GM19238 (cell line): ENCODE measurements at regions not wholly inside any gene's neighbourhood (a gene's known extent, or its start where the extent isn't known, plus 50 kb on each side); places are given as distances from the start of the nearest gene placed in this dataset.
"Not testable (repeated sequence)": the region's sequence is repeated elsewhere in the genome, so short reads cannot be mapped to it uniquely, and the experiment has no call there.

Experiments used
- DNase-seq: peaks from one replicate; pipeline ENCODE4 v3.0.0; 2011; ENCODE audit warnings: low spot score; ENCODE audit not compliant: insufficient read length

DNA sequence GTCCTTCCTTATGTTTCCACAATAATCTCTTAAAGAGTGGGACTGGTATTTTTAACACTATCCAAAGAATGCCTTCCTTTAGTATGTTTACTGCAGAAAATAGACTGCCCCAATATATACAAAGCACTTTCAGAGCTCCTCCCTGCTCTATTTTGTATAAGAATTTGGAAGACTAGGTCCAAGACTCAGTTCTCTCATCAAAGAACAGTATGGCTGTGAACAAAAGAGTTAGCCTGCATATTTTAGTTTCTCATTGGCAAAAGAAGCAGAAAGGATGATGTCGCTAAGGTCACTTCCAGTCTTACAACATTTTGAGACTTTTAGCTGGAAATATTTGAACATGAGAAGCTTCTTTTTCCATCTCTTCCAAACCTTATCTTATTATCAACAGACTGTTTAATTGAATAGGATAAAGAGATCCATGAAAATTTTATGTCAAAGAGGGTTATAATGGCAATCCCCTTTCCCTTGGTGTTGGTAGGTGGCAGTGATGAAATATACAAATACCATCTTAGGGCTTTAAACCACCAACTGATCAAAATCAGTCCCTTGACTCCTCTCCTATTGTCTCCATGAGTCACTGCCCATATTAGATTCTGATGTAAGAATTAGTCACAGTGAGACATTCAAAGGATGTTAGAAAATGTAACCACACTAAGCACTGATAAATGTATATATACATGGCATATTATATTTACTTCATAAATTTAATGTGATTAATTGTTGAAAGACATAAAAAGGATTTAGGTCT, 266.9 kb upstream of the DSEL start:
- no peak for DNase-seq

DNA sequence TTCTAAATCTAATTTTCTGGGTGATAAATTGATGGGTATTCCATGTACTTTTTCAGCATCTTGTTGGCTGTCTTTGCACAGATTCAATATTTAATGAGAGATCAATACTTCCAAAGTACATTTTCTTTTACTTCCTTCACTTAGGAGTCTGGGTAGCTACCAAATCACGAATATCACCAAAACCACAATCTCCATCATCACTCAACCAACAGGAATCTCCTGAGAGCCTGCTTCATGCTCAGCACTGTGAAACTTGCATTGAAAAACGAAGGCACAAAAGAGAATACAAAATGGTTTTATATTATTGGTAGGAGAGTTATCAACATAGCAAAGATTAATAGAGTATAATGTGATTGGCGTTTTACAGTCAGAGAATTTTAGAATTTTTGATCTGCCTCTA, 261.5 kb upstream of the DSEL start:
- DNase-seq, result no peak

DNA sequence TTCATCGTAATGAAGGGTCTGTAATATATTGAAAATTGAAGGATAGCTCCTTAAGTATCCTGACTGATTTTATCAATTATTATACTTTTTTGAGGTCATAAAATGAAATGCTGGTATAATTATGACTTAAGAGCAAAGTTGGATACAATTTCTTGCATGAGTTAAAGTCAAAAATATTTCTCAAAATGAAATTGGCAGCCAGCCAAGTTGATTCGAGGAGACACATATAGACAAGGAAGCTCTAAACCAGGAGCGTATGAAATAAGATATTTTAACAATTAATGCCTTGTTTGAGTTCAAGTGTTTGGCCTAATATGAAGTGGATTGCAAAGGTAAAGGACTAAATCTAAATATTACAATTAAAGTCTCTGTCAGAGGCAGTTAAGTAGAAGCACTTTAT, 260.4 kb upstream of the DSEL start:
- DNase-seq, result no peak

DNA sequence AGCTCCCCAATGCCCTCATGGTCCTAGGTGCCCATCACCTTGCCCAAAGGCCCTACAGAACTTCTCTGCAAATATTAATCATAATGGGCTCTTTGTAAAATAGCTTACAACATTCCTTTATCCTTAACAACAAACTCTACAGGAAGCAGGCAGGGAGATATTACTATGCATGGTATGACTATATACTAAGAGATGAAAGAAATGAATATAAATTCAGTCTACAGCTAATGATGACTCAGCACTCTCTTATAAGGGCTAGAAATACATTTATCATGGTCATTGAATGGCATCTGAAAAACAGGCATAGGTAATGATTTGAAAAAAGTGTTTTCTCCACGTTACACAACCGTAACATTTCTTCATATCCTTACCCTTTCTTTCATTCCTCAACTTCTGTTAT, 254.8 kb upstream of the DSEL start:
- no peak for DNase-seq

DNA sequence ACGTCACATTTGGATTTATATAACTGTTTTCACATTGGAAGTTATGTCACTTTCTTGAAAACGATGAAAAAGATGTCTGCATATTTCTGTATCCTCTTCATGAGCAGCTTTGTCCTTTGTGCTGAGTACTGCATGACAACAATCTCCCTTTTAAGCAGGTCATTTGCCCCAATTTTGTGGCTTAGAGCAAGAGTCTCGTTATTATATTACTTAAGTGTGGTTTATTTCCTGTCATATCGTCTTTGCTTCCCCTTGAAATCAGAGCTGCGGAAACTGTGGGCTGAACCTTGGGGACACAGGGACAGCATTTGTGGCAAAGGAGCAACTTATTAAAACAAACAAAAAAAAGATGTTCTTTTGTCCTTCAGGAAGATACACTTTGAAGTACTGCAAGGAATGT, 254.0 kb upstream of the DSEL start:
- no peak for DNase-seq

DNA sequence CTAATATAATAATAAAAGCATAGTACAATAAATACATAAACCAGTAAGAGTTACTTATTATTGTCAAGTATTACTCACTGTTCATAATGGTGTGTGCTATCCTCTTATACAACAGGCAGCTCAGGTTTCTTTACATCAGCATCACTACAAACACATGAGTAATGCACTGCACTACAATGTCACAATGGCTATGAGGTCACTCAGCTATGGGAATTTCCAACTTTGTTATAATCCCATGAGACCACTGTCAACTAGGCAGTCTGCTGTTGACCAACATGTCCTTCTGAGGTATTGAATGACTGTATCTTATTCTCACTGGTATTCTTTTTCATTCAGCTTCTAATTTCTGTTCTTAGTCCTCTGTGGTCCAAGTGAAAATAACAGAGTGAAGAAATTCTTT, 250.4 kb upstream of the DSEL start:
- no peak for DNase-seq

DNA sequence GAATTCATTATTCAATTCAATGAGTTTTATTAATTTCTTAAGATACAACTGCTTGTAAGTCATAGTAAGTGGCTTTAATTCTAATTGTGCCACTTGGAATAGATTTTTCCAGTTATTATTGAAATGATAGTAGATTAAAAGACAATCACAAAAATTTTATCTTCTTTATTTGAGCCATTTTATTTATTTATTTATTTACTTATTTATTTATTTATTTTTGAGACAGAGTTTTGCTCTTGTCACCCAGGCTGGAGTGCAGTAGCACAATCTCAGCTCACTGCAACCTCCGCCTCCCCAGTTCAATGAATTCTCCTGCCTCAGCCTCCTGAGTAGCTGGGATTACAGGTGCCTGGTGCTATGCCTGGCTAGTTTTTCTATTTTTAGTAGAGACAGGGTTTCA, 235.7 kb upstream of the DSEL start:
- DNase-seq, result not testable (repeated sequence)

DNA sequence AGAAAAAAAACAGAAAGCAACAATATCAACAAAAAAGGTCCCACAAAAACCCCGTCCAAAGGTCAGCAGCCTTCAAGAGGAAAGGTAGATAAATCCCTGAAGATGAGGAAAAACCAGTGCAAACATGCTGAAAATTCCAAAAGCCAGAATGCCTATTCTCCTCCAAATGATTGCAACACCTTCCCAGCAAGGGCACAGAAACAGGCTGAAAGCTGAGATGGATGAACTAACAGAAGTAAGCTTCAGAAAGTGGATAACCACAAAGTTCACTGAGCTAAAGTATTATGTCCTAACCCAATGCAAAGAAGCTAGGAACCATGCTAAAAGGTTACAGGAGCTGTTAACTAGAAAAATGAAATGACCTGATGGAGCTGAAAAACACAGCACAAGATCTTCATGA, 226.4 kb upstream of the DSEL start:
- DNase-seq, result no peak

DNA sequence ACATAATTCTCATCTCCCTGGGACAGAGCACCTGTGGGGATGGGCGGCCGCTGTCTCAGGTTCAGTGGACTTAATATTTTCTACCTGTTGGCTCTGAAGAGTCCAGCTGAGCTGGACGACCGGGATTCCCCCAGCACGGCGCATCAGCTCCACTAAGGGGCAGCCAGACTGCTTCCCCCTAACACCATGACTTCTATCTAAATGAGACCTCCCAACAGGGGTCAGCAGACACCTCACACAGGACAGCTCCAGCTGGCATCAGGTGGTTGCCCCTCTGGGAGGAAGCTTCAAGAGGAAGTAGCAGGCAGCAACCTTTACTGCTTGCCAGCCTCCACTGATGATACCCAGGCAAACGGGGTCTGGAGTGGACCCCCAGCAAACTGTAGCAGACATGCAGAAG, 226.0 kb upstream of the DSEL start:
- no peak for DNase-seq

DNA sequence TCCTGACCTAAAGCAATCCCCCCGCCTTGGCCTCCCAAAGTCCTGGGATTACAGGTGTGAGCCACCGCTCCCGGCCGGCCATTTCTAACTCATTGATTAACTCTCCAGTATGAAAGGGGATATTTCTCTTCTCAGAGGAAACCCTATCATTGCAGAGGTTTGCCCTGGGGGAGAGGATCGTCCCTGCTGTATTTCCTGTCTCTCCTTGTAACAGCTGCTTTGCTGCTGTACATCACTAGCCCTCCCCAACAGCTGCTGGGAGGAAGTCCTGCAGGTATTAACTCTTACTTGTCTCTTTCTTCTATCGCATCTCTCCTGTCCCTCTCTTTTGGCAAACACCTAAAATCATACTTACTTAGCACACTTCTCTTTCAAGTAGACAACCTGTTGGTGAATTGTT, 219.0 kb upstream of the DSEL start:
- DNase-seq, result no peak

DNA sequence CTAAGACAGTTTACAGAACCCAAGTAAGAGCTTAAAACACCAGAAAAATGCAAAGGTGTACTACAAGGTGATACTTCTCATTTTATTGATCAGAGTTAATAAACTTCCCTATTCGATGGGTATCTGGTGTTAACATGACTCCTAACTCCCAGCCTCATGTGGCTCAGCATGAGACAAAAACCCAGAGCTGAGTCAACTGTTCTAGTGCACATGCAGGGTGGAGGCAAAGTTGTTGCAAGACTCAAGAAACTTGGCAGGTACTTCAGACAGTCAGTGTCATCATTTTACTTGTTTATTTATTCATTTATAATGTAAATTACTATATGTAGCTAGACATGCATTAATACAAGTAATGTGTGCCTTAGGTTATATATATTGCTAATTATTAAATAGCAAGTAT, 216.6 kb upstream of the DSEL start:
- DNase-seq, result no peak

DNA sequence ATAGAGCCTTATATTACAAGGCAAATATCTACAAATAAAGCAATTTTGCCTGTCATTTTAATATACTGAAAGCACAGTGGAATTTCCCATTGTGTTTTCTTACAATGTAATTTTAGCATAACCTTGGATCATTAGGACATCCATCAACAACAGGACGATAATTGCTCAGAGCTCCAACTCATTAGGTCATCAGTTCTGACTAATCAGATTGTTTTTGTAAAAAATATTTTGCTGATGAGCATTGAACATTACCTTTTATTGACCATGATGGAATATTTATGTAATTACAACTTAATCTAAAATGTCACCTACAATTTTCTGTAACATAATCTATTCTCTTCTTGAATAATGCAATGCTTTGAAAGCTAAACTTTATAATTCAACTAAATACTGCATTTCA, 215.3 kb upstream of the DSEL start:
- DNase-seq, result no peak

DNA sequence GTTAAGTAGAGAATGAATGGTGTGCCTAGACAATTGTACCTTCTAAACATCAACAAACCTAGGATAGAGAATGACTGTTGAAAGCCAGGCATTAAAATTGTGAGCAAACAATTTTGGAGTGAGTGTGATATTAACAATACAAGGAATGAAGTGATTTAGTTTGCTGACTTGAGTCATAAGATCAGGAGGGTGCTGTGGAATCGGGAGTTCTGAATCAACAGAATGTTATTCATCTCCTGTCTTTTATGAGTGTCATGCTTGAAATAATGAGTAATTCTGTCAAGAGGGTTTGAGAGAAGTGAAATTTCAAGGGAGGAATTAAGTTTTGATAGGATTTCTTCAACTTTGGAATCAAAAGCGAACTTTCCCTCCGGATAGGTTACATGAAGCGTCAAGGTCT, 214.4 kb upstream of the DSEL start:
- no peak for DNase-seq

DNA sequence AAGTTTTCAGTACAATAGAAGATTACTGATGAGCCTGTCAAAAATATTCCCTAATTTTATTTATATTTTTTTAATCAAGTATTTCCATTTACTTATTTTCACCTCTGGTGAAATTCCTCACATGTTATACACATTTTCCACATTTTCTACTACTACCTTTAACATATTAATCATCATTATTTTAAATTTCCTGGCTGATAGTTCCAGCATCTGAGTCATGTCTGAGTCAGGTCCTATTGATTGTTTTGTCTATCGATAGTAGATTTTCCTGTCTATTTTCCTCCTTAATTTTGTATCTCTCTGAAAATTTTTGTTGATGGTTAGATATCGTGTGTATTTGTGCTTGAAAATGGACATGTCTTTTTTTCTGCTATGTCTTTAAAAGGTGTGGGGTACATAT, 211.8 kb upstream of the DSEL start:
- no peak for DNase-seq

DNA sequence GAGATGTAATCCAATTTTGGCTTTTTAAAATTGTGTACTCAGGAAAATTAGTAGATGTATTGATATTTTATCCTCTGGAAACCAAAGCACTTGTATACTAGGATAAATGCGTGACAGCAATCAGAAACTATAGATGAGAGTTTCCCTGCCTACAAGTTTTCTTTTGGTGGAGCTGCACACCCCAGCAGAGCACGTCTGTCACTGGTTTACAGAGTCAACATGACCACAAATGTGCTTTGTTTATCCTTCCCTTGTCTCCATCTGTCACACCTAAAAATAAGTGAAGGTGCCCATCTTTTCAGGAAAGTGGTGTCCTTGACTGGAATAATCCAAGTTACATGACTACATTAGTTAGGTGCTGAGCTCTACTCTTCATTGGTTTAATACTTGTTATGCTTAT, 210.4 kb upstream of the DSEL start:
- no peak for DNase-seq

DNA sequence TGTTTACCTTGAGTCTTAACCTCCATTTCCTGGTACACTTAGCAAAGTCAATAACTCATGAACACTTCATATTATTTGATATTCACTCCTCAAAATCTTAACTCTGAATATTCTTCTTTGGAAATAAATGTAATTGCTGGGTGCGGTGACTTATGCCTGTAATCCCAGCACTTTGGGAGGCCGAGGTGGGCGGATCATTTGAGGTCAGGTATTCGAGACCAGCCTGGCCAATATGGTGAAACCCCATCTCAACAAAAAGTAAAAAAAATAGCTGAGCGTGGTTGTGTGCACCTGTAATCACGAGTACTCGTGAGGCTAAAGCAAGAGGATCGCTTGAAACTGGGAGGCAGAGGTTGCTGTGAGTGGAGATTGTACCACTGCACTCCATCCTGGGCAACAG, 201.3 kb upstream of the DSEL start:
- DNase-seq, result no peak

DNA sequence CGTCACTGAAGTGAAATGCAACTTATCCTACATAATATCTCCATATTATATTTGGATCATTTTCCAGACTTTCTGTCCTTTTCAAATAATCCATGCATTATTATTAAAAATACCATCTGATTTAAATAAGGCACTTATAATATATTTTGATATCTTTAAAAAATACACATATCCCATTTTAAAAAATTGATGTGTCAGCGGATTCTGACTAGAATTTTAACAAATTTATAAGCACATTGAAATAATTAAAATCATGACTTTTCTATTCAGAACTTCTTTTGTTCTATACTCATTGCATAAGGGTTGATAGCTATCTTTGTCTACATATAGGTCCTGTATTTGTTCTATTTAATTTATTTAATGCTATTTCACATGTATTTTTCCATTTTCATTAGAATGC, 199.0 kb upstream of the DSEL start:
- DNase-seq, result no peak

DNA sequence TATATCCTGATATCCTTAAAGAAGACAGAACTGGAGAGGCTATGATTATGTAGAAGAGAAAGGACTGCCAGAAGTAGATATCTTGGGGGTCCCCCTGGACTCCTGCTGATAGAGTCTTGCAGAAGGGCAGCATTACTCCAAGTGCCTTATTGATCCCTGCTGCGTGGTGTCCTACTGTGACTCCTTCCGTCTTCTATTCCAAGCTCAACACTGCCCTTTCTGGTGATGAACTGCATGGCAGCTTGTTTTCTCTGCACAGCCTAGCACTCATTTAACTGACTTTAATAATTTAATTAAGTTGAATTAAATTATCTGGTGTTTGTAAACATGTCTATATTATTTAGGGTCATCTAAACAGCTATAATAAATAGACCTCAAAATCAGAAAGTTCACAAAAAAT, 194.1 kb upstream of the DSEL start:
- DNase-seq, result no peak

DNA sequence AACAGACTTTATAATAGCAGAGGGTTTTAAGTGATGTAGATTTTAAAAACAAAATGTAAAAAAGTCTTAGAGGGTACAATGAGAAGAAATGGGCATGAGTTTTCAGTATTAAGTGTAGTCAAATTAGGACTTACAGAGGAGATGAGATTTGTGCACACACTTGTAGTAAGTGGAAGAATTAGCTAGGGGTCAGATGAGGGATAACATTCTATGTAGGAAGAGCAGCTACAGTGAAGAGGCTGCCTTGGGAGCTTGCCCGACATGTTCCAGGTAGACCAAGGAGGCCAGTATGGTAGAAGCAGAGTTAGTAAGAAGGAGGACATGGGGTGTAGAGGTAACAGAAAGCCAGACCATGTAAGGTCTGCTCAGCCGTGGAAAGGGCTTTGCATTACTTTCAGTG, 189.2 kb upstream of the DSEL start:
- no peak for DNase-seq

DNA sequence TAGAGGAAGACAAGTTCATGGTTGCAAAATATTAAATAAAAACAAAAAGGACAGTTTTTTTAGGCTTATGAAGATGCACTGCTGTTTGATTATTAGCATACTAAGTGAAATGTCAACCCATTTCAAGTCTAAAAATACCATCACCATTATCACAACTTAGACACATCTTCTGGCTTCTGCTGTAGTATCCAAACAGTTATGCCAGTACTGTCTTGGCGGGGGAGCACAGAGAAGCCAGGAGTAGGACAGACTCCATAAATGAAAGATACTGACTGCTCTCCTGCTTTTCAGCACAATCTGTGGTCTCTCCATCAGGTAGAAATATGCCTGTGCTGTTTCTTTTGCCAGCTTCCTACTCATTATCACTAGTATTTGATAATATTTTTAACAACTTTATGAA, 179.2 kb upstream of the DSEL start:
- DNase-seq, result no peak

DNA sequence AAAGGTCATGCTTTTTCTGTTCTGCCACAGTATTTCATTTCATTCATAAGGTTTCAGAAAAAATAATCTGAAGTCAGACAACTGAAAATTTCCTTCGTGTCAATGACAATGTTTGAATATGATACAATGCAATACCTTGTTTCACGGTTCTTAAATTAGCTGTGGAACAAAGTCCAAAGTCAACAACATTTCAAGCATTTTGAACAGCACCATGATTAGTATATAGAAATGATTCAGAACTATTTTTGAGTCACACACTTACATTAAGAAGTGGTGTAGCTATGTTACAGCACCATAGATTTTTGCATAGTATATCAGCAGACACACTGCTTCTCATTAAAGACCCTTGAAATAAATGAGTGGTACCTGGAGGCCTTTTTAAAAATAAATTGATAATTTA, 178.3 kb upstream of the DSEL start:
- DNase-seq, result no peak

DNA sequence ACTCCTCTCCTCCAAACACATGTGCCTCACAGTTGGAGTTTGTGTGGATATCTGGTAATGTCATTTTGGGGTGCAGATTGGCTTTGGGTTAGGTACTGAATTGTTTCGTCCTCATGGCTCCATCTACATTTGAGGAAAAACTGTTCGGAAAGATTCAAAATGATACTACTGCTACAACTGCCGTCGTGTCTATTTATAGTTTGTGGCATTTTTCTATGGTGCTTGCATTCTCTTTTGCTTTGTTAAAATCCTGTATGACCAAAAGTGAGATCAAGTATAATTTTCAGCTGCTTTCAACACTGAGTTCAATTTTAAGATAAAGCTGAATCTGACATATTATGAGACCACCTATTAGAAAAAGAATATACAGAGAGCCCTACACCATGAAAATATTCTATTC, 176.3 kb upstream of the DSEL start:
- DNase-seq, result no peak

DNA sequence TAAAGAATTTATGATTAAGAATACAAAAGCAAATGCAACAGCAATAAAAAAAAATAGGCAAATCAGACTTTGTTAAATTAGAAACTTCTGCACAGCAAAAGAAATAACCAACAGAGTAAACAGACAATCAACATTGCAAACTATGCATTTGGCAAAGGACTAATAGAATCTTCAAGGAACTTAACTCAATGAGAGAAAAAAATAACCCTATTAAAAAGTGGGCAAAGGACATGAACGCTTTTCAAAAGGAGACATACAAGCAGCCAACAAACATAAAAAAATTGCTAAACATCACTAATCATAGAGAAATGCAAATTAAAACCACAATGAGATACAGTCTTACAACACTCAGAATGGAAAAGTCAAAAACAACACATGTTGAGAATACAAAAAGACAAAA, 166.0 kb upstream of the DSEL start:
- DNase-seq, result no peak

DNA sequence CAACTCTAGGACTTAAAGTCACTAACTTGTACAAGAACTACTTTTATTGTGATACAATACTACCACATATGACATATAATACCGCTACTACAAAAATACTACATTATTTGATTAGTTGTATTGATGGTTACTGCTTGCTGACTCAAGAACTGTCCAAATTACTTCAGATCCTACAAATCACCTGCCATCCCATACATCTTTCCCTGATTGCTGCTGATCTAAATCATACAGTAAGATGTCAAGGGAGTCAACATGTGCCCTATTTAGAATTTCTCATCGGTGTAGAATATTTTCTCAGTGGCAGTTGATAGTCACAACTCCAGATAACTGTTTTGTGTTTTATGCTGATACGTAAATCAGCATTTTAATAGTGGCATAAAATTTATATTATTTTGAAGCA, 161.0 kb upstream of the DSEL start:
- no peak for DNase-seq
